Nephron progenitor cell (in vitro differentiated cells): ENCODE measurements at regions not wholly inside any gene's neighbourhood (a gene's known extent, or its start where the extent isn't known, plus 50 kb on each side); places are given as distances from the start of the nearest gene placed in this dataset.

Source experiments
- DNase-seq: peaks from one replicate; pipeline ENCODE4 v3.0.0; 2021
- H3K27ac Mint-ChIP-seq: 2 replicates; pipeline ENCODE4 v1.8.0; 2021; ENCODE audit warnings: mild to moderate bottlenecking, moderate library complexity, mixed read lengths
- H3K27me3 Mint-ChIP-seq: 2 replicates; pipeline ENCODE4 v1.8.0; 2021; ENCODE audit warnings: mild to moderate bottlenecking, low read depth, mixed read lengths; ENCODE audit not compliant: poor library complexity
- H3K36me3 Mint-ChIP-seq: 2 replicates; pipeline ENCODE4 v1.8.0; 2021; ENCODE audit warnings: low read depth, mixed read lengths
- H3K4me1 Mint-ChIP-seq: 2 replicates; pipeline ENCODE4 v1.8.0; 2021; ENCODE audit warnings: mixed read lengths
- H3K4me3 Mint-ChIP-seq: 2 replicates; pipeline ENCODE4 v1.8.0; 2021; ENCODE audit warnings: mild to moderate bottlenecking, moderate library complexity, mixed read lengths
- H3K9me3 Mint-ChIP-seq: 2 replicates; pipeline ENCODE4 v1.8.0; 2021; ENCODE audit warnings: mild to moderate bottlenecking, moderate library complexity, mixed read lengths
- TF ChIP-seq, protein P1 (sequence below): fragments of 200-600 bp; sonication (generic); IDR thresholded peaks from 2 replicates; pipeline ENCODE4 v1.5.0; 2021; ENCODE audit warnings: antibody characterized with exemption

DNA sequence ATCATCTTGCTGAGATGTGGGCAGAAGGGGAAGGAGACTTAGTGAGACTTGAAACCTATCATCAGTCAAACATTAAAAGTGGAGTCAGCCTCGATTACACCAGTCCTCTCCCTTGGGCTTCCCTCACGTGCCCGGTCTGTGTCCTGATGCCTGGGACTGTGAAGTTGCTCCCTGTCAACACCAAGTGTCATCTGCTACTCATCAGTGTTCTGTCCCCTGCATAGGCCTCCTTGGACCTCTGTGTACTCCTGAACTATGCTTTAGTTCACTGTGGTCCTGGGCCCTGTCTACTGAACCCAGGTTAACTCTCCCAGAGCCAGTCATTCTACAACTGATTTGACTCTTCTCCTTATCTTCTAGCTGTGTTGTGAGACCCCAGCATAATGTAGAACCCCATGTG is 506.3 kb downstream of the TYW1 start:
- no peak for DNase-seq
- H3K4me3 Mint-ChIP-seq: no peak overlapping the region
- H3K9me3 Mint-ChIP-seq: peaks cover 26% of the 10 kb centered on the region
- peaks cover 27% of the 10 kb centered on the region for H3K27me3 Mint-ChIP-seq
- peaks cover 5% of the 10 kb centered on the region for H3K36me3 Mint-ChIP-seq
- no peak overlapping the region for H3K27ac Mint-ChIP-seq
- H3K4me1 Mint-ChIP-seq: peaks cover 6% of the 10 kb centered on the region
- TF ChIP-seq, protein P1, sequence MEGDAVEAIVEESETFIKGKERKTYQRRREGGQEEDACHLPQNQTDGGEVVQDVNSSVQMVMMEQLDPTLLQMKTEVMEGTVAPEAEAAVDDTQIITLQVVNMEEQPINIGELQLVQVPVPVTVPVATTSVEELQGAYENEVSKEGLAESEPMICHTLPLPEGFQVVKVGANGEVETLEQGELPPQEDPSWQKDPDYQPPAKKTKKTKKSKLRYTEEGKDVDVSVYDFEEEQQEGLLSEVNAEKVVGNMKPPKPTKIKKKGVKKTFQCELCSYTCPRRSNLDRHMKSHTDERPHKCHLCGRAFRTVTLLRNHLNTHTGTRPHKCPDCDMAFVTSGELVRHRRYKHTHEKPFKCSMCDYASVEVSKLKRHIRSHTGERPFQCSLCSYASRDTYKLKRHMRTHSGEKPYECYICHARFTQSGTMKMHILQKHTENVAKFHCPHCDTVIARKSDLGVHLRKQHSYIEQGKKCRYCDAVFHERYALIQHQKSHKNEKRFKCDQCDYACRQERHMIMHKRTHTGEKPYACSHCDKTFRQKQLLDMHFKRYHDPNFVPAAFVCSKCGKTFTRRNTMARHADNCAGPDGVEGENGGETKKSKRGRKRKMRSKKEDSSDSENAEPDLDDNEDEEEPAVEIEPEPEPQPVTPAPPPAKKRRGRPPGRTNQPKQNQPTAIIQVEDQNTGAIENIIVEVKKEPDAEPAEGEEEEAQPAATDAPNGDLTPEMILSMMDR: no peak

GRCh38 chr7:67505449-67505848 is 508.8 kb downstream of the TYW1 start:
- H3K4me1 Mint-ChIP-seq: peaks cover 6% of the 10 kb centered on the region
- DNase-seq: no peak
- H3K36me3 Mint-ChIP-seq: no peaks in the 10 kb centered on the region
- TF ChIP-seq, protein P1: no peak
- H3K27me3 Mint-ChIP-seq: peaks cover 25% of the 10 kb centered on the region
- peaks cover 13% of the 10 kb centered on the region for H3K9me3 Mint-ChIP-seq
- no peak overlapping the region for H3K4me3 Mint-ChIP-seq
- H3K27ac Mint-ChIP-seq: no peak overlapping the region

DNA sequence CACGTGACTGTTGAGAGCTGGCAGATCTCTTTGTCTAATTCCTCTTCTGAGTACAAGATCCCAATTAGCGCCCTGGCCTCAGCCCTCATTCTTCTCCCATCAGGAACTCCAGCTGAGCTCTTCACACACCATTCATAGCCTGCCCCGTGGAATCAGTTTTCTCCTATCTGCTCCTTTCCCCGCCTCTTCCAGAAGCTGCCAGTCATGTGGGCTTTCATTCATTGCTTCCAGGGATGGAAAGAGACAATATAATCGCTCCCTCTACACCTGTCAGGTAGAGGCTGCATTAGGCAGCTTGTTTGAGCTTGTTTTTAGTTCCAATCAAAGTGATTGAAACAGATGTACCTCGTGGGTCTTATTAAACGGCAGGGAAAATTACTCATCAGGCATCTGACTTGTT is 515.8 kb downstream of the TYW1 start:
- Mint-ChIP-seq H3K4me1 (no peaks in the 10 kb centered on the region), H3K4me3 (no peak overlapping the region), H3K27ac (no peak overlapping the region), H3K36me3 (no peaks in the 10 kb centered on the region), H3K27me3 (peaks cover 11% of the 10 kb centered on the region), H3K9me3 (peaks cover 10% of the 10 kb centered on the region)
- no peak for DNase-seq
- TF ChIP-seq, protein P1: no peak

DNA sequence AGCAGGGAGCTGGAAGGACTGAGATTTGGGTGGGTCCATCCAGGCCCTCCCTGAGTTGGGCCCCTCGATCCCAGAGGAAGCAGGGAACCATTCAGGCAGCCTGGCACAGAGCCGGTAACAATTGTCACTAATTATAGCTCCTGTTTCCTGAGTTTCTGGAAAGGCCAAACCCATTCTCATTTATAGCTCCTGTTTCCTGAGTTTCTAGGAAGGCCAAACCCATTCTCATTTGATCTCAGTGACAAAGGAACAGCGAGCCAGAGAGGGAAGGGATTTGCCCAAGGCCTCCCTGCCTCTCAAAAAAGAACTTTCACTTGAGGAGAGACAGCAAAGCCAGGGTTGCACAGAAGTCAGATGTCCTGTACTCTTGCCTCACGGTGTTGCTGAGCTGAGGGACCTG is 521.9 kb downstream of the TYW1 start:
- peak overlapping the region; percentile 38 for H3K27ac Mint-ChIP-seq
- peaks cover 6% of the 10 kb centered on the region for H3K4me1 Mint-ChIP-seq
- no peaks in the 10 kb centered on the region for H3K36me3 Mint-ChIP-seq
- H3K4me3 Mint-ChIP-seq: no peak overlapping the region
- TF ChIP-seq, protein P1: no peak
- H3K27me3 Mint-ChIP-seq: peaks cover 11% of the 10 kb centered on the region
- no peak for DNase-seq
- peaks cover 23% of the 10 kb centered on the region for H3K9me3 Mint-ChIP-seq

GRCh38 chr7:67519171-67519570 is 522.5 kb downstream of the TYW1 start:
- no peak for DNase-seq
- H3K4me1 Mint-ChIP-seq: peaks cover 6% of the 10 kb centered on the region

DNA sequence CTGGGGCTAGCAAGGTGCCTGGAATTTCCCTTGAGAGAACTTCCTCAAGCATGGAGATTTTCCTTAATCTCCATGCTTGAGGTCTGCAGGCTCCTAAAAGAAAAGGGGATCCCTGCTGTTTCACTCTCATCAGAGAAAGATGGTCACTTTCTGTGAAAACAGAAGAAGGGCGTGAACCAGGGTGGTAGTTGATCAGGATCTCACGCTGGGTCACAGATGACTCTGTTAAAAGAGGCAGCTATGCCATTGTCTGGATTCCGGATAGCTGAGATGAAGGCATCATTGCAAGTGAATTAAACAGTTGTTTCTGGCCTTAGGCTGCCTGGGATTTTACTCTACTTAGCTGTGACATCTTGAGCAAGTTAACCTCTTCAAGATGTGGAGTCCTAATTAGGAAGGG is 525.9 kb downstream of the TYW1 start:
- peaks cover 25% of the 10 kb centered on the region for H3K9me3 Mint-ChIP-seq
- no peak overlapping the region for H3K4me3 Mint-ChIP-seq
- peaks cover 9% of the 10 kb centered on the region for H3K27me3 Mint-ChIP-seq
- H3K4me1 Mint-ChIP-seq: peaks cover 6% of the 10 kb centered on the region
- TF ChIP-seq, protein P1: no peak
- no peaks in the 10 kb centered on the region for H3K36me3 Mint-ChIP-seq
- no peak overlapping the region for H3K27ac Mint-ChIP-seq
- no peak for DNase-seq

More at GRCh38 chr7:67519171-67519570, 522.5 kb downstream of the TYW1 start:
- Mint-ChIP-seq H3K36me3 (no peaks in the 10 kb centered on the region), H3K27me3 (peaks cover 13% of the 10 kb centered on the region), H3K9me3 (peaks cover 23% of the 10 kb centered on the region), H3K4me3 (no peak overlapping the region), H3K27ac (no peak overlapping the region)
- TF ChIP-seq, protein P1: no peak
